Prostate gland (tissue), 2 donors: ENCODE measurements at regions not wholly inside any gene's neighbourhood (a gene's known extent, or its start where the extent isn't known, plus 50 kb on each side); places are given as distances from the start of the nearest gene placed in this dataset.

Experiments used
- CTCF ChIP-seq, 4 experiments: fragments of 200-600 bp in 2 of 4; fragments of 450-650 bp in 2 of 4; sonication (generic) in 2 of 4; IDR thresholded peaks; 1 replicate in 3 of 4; 2 replicates in 1 of 4; pipeline ENCODE4 v1.5.1; 2016 to 2019; ENCODE audit warnings: antibody characterized with exemption in 4 of 4, mild to moderate bottlenecking in 2 of 4, moderate library complexity in 2 of 4
- POLR2A ChIP-seq: fragments of 450-650 bp; IDR thresholded peaks from one replicate; pipeline ENCODE4 v1.6.1; 2016; ENCODE audit warnings: antibody characterized with exemption, mild to moderate bottlenecking

- TF ChIP-seq CTCF (IDR thresholded peaks at IDR 0.05) (no peak), POLR2A (no peak)
Observed at GRCh38 chr11:43577566-43578264, 102.8 kb upstream of the HSD17B12 start.
